Iris pigment epithelial cell (primary cell): ENCODE measurements at regions not wholly inside any gene's neighbourhood (a gene's known extent, or its start where the extent isn't known, plus 50 kb on each side); places are given as distances from the start of the nearest gene placed in this dataset.
"Not testable (repeated sequence)": the region's sequence is repeated elsewhere in the genome, so short reads cannot be mapped to it uniquely, and the experiment has no call there.

ENCODE experiments used
- DNase-seq: peaks from one replicate; pipeline ENCODE4 v3.0.0-alpha.2; 2011; ENCODE audit warnings: low read depth

DNA sequence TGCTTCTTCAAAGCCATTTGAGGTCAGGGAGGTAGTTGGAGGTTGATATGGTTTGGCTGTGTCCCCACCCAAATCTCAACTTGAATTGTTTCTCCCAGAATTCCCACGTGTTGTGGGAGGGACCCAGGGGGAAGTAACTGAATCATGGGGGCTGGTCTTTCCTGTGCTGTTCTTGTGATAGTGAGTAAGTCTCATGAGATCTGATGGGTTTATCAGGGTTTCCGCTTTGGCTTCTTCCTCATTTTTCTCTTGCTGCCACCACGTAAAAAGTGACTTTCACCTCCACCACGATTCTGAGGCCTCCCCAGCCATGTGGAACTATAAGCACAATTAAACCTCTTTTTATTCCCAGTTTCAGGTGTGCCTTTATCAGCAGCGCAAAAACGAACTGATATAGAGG, 62.5 kb upstream of the NFE2L3 start:
- not testable (repeated sequence) for DNase-seq

DNA sequence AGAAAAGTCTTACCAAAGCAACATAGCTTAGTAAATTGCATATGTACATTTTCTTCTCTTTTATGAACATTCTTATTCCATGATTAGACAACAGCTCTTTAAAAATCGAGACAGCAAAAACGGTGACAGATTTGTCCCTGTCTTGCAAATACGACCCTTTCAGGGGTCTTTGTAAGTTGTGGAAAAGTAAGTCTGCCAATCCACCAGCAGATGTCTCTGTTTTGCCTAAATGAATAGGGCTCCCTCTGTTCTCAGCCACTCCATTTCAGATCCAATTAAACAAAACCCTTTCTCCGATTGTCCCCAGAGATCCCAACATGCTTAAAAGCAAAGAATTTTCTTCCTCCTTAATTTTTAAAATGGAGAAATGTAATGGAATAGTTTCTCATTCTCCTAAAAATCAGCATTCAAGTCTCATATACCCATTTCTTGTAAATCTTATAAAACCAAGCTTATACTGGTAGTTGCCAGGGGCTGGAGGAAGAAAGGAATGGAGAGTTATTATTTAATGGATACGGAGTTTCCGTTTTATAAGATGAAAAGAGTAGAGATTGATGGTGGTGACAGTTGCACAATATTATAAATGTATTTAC, 61.0 kb upstream of the NFE2L3 start:
- peak; percentile 71 for DNase-seq

DNA sequence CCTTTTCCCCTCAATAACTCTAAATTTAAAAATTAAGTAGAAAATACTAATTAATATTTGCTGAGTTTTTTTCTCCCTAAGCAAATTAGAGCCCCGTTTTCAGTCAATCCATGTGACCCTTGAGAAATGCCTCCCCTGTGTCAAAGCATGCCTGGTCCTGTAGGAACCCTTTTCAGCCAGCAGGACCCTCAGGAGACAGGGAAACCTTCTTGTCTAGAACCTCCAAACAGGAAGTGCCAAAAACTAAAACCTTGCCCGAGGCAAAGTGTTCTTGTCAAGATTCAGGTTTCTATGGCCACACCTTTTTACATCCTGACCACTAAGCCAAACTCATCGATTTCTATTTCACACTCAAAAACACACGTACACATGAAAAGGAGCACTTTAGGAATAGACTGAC, 60.1 kb upstream of the NFE2L3 start:
- DNase-seq, result peak; percentile 7

DNA sequence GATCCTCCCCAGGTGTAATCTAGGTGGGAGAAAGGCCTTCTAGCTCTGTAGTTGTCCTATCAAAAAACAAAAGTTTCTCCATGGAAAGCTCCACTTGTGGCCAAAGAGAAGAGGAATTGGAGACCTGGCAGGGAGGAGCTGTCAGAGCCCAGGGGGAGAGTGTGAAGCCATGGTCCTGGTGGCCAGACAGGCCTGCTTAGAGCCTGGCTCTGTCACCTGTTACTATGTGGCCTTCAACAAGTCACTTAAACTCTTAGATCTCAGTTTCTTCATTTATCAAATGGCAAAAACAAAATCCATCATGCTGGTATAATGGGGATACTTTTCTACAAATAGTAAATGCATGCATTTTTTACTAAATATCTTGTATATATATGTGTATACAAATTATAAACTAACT, 59.0 kb upstream of the NFE2L3 start:
- DNase-seq, result no peak

DNA sequence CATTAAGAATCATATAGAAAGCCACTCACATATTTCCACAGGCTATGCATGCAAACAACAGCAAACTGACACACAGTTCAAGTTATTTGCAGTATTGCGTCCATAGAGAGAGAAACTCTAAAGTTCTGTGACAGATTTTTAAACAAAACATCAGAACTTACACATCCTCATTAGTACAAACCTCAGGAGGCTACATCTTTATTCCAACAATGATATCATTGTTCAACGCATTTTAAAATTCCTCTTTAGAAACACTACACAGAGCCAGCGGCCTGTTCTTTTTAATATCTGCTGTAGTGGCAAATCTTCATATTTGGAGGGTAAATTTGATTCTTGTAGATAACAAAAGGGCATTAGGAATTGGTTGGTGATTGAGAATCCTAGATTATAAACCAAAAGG, 55.9 kb upstream of the NFE2L3 start:
- DNase-seq, result no peak

DNA sequence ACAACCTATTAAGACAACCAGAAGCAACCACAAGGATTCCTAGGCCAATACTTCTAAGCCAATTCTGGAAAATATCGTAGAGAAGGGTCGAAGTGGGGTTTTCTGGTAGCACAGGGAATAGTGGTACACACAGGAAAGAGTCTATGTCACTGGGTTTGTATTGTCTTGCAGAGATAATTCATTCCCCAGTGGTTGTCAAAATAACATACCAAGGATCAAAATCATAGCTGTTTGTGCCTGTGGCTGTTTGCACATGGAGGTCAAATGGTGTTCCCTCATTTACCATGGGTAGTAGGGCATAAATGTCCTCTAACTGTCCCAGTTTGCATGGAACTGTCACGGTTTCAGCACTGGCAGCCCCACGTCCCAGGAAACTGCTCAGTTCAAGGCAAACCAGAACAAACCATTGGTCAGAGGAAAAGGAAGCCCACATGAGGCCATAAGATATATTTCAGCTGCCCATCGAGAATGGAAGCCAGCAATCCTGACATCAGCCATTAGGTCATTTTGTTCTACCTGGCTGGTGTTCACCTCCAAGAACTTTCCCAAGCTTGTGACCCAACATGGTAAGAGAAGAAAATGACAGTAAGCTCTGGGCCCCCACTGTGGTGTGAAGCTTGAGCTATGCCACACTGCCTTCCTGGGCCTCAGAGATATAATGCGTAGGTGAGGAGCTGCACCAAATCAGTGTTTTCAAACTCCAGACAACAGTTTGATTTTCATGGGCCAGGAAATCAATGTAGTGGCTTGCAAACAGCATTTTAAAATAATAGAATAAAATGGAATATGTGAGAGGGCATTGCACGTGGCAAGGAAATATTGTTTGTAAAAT, 53.9 kb upstream of the NFE2L3 start:
- DNase-seq, result no peak

DNA sequence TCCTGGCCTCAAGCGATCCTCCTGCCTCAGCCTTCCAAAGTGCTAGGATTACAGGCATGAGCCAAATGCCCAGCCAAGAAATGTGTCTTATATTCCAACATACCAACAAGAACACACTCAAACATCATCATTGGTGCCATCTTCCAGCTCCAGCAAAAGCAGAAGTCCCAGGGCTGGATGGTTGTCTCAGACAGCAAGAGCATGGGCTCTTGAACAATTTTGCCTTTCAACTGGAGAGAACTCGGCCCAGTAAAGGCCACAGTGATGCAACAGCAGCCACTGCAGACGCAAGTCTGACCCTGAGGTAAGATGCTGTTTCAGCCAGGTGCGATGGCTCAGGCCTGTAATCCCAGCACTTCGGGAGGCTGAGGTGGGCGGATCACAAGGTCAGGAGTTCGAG, 52.8 kb upstream of the NFE2L3 start:
- no peak for DNase-seq

DNA sequence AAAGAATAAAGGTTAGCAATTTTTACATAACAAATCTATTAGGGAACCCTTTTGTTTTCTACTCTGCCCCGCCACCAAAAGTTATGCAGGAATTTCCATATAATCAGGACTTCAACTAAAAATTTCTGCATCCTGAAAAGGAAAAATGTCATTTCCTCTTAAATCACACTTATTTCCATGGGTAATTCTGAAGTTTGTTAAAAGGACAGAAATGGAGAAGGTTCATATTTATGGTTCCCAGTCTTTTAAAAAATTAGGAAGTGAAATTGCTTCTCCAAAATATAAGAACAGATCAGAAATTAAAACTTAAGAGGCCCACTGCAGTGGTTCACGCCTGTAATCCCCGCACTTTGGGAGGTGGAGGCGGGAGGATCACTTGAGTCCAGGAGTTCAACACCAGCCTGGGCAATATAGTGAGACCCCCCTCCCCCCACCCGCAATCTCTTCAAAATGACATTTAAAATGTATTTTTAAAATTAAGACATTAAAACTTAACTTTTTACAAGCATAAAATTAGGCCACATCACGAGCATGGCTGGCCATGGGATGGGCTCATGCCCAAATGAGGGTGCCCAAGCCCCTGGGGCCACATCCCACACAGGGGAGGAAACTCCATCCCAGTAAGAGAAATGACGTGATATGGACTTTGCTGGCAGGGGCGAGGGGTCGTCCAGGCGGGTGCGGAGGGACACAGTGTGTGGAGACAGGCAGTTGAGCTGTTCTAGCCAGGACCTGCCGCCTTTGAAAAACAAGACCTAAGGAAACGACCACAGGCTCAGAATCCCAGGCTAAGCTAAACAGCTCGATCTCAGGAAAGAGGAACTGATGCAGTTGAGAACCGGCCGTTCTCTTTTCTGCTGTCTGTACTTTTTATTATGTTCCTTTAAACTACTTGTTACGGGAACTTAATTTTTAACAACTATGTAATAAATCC, 51.3 kb upstream of the NFE2L3 start:
- DNase-seq, result no peak

DNA sequence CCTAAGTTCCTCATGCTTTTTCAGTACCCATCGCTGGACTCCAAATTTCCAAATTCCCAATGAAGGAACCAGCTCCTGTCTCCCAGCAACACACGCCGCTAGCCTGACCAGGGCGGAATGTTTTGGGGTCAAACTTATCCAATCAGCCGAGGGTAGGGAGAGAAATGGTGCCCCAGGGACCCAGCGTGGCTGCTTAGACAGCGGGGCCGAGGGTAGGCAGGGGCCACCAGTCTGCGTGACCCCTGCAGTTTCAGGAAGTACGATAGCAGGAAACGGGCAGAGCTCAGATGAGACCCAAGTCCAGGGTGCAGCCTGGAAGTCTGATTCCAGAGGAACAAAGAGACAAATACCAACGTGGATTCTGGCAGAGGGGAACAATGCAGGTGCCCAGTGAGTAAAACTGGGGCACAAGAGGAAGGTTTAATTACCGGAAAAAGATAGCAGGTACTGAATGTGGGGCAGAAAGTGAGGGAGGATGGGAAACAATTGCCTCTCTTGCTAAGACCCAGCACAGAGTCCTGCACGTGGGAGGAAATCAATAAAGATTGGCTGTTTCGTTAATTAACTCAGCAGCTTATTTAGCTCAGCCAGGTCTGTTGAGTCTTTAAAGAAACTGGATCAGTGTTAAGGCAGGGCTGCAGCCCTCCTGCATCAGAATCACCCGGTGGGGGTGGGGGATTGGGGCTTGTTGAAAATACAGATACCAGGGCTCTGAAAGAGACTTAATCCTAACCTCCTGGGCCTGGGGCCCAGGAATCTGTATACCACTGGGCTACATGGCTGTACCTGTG, 50.4 kb upstream of the NFE2L3 start:
- no peak for DNase-seq

DNA sequence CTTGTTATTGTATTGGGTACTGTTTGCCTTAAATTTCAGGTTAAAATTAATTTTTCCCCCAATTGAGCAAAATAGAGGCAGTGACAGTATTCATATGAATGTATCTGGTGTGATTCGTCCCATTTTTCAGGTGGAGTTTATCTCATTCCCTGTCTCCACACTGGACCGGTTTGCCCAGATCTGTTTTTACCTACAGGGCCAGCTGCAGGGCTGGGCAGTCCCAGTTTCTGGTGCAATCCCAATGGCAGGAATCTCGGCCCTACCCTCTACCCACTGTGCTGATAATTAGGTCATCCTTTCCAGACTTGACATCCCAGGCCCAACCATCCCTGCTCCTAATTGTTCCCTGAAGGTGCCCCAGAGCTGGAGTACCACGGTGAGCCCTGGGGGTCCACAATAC, 49.8 kb upstream of the NFE2L3 start:
- no peak for DNase-seq
